WI38 (cell line): ENCODE measurements at regions not wholly inside any gene's neighbourhood (a gene's known extent, or its start where the extent isn't known, plus 50 kb on each side); places are given as distances from the start of the nearest gene placed in this dataset.

Experiments used
- H3K4me3 ChIP-seq: 2 replicates; pipeline ENCODE4 v1.5.1; 2011; ENCODE audit warnings: low read depth, mild to moderate bottlenecking, control low read depth, low read length
- CTCF ChIP-seq: IDR thresholded peaks from 2 replicates; pipeline ENCODE4 v1.5.1; 2012; ENCODE audit warnings: low read depth, mild to moderate bottlenecking, control low read depth, low read length

- H3K4me3 ChIP-seq, result no peak overlapping the region
Measured at GRCh38 chr2:198488964-198489363, 684.6 kb downstream of the PLCL1 start.

GRCh38 chr2:198483051-198483450, 678.7 kb downstream of the PLCL1 start:
- H3K4me3 ChIP-seq, result no peak overlapping the region

More at GRCh38 chr2:198488964-198489363, 684.6 kb downstream of the PLCL1 start:
- no peak for TF ChIP-seq CTCF

GRCh38 chr2:198479065-198479464, 674.7 kb downstream of the PLCL1 start:
- H3K4me3 ChIP-seq, result no peak overlapping the region
- no peak for TF ChIP-seq CTCF

More at GRCh38 chr2:198483051-198483450, 678.7 kb downstream of the PLCL1 start:
- no peak for TF ChIP-seq CTCF

- H3K4me3 ChIP-seq, result no peak overlapping the region
- no peak for TF ChIP-seq CTCF
Measured at GRCh38 chr2:198478361-198478760, 674.0 kb downstream of the PLCL1 start.

GRCh38 chr2:198476007-198476406, 671.6 kb downstream of the PLCL1 start:
- no peak for TF ChIP-seq CTCF

GRCh38 chr2:198471291-198471690, 666.9 kb downstream of the PLCL1 start:
- no peak overlapping the region for H3K4me3 ChIP-seq
- no peak for TF ChIP-seq CTCF

More at GRCh38 chr2:198476007-198476406, 671.6 kb downstream of the PLCL1 start:
- no peak overlapping the region for H3K4me3 ChIP-seq

GRCh38 chr2:198468136-198468535, 663.7 kb downstream of the PLCL1 start:
- H3K4me3 ChIP-seq, result no peak overlapping the region
- no peak for TF ChIP-seq CTCF
